ENCODE measurements at regions not wholly inside any gene's neighbourhood (a gene's known extent, or its start where the extent isn't known, plus 50 kb on each side); places are given as distances from the start of the nearest gene placed in this dataset.
"Not testable (repeated sequence)": the region's sequence is repeated elsewhere in the genome, so short reads cannot be mapped to it uniquely, and the experiment has no call there.

DNA sequence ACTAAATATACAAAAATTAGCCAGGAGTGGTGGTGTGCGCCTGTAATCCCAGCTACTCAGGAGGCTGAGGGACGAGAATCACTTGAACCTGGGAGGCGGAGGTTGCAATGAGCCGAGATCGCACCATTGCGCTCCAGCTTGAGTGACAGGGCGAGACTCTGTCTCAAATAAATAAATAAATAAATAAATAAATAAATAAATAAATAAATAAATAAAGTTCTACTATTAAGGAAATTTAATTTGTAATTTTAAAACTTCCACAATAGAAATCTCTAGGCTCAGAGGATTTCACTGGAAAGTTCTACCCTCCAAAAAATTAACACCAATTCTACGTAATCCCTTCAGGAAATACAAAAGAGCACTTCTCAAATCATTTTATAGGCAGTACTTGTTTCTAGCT lies 187.9 kb upstream of the NR5A2 start:
- TF ChIP-seq, protein P1, sequence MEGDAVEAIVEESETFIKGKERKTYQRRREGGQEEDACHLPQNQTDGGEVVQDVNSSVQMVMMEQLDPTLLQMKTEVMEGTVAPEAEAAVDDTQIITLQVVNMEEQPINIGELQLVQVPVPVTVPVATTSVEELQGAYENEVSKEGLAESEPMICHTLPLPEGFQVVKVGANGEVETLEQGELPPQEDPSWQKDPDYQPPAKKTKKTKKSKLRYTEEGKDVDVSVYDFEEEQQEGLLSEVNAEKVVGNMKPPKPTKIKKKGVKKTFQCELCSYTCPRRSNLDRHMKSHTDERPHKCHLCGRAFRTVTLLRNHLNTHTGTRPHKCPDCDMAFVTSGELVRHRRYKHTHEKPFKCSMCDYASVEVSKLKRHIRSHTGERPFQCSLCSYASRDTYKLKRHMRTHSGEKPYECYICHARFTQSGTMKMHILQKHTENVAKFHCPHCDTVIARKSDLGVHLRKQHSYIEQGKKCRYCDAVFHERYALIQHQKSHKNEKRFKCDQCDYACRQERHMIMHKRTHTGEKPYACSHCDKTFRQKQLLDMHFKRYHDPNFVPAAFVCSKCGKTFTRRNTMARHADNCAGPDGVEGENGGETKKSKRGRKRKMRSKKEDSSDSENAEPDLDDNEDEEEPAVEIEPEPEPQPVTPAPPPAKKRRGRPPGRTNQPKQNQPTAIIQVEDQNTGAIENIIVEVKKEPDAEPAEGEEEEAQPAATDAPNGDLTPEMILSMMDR (IDR thresholded peaks at IDR 0.05): not testable (repeated sequence)
- TF ChIP-seq POLR2A (IDR thresholded peaks at IDR 0.05; ENCODE audit: low read depth): not testable (repeated sequence)
